PFSK-1 (cell line): ENCODE measurements at regions not wholly inside any gene's neighbourhood (a gene's known extent, or its start where the extent isn't known, plus 50 kb on each side); places are given as distances from the start of the nearest gene placed in this dataset.

Experiments
- FOXP2 ChIP-seq: optimal IDR thresholded peaks from 2 replicates; pipeline ENCODE3; 2011; ENCODE audit warnings: borderline replicate concordance, control low read depth, inconsistent platforms; ENCODE audit not compliant: insufficient read depth; ENCODE audit errors: extremely low read length, extremely low read depth
- POLR2AphosphoS5 ChIP-seq: IDR thresholded peaks from 2 replicates; pipeline ENCODE4 v1.6.1; 2012; ENCODE audit warnings: low read depth, mild to moderate bottlenecking, control low read depth, low read length, moderate library complexity
- REST ChIP-seq, 2 experiments: IDR thresholded peaks; 2 replicates each; pipeline versions ENCODE4 v1.6.1 to v1.8.0; 2011 to 2012; ENCODE audit warnings: low read depth in 2 of 2, low read length in 2 of 2, control low read depth in 1 of 2, inconsistent platforms in 1 of 2, mild to moderate bottlenecking in 1 of 2, moderate library complexity in 1 of 2; ENCODE audit not compliant: insufficient read depth in 1 of 2
- SIN3A ChIP-seq: IDR thresholded peaks from 2 replicates; pipeline ENCODE4 v1.6.1; 2012; ENCODE audit warnings: mild to moderate bottlenecking, low read length, moderate library complexity, borderline replicate concordance; ENCODE audit not compliant: insufficient read depth
- TAF1 ChIP-seq: IDR thresholded peaks from 2 replicates; pipeline ENCODE4 v1.6.1; 2012; ENCODE audit warnings: low read length, control low read depth, borderline replicate concordance; ENCODE audit not compliant: insufficient read depth

- no peak for TF ChIP-seq POLR2AphosphoS5
- TF ChIP-seq TAF1 = no peak
- TF ChIP-seq SIN3A = no peak
- no peak for TF ChIP-seq FOXP2
- no peak for TF ChIP-seq REST (IDR thresholded peaks at IDR 0.05; ENCODE audit: insufficient read depth in 1 of 2, low read depth in 2 of 2, low read length in 2 of 2)
These were observed 68.8 kb upstream of the KIF5B start for GRCh38 chr10:32125023-32125422.

- TF ChIP-seq FOXP2 (no peak), POLR2AphosphoS5 (no peak), SIN3A (no peak), REST (IDR thresholded peaks at IDR 0.05; ENCODE audit: insufficient read depth in 1 of 2, low read depth in 2 of 2, low read length in 2 of 2) (no peak), TAF1 (no peak)
These were observed 66.8 kb upstream of the KIF5B start for GRCh38 chr10:32123021-32123420.

- TF ChIP-seq SIN3A (no peak), REST (IDR thresholded peaks at IDR 0.05; ENCODE audit: insufficient read depth in 1 of 2, low read depth in 2 of 2, low read length in 2 of 2) (no peak), TAF1 (no peak), FOXP2 (no peak)
These were observed 65.4 kb upstream of the KIF5B start for GRCh38 chr10:32121648-32122047.

DNA sequence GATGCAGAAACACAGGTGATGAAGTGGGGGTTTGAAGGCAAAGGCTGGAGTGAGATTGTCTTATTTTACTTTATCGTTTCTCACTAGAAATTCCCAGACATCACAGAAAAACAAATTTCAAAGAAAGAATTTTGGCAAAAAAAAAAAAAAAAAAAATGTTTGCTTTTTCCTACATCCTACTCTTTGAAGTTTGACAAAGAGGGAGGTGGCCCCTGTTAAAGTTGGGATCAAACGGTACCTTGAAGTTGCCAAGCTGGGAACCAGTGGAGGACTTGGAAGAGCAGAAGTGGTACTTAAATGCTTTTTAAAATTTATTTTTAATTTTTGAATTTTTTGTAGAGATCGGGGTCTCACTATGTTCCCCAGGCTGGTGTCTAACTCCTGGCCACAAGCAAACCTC, 63.9 kb upstream of the KIF5B start:
- TF ChIP-seq POLR2AphosphoS5 = no peak
- TF ChIP-seq SIN3A = no peak
- TF ChIP-seq REST (IDR thresholded peaks at IDR 0.05; ENCODE audit: insufficient read depth in 1 of 2, low read depth in 2 of 2, low read length in 2 of 2) = no peak
- TF ChIP-seq FOXP2 = no peak
- TF ChIP-seq TAF1 = no peak

- TF ChIP-seq TAF1 (no peak), FOXP2 (no peak), POLR2AphosphoS5 (no peak), REST (IDR thresholded peaks at IDR 0.05; ENCODE audit: insufficient read depth in 1 of 2, low read depth in 2 of 2, low read length in 2 of 2) (no peak), SIN3A (no peak)
These were observed 58.3 kb upstream of the KIF5B start for GRCh38 chr10:32114508-32114907.
